GM18870 (cell line): ENCODE measurements at regions not wholly inside any gene's neighbourhood (a gene's known extent, or its start where the extent isn't known, plus 50 kb on each side); places are given as distances from the start of the nearest gene placed in this dataset.
"Not testable (repeated sequence)": the region's sequence is repeated elsewhere in the genome, so short reads cannot be mapped to it uniquely, and the experiment has no call there.

Source experiments
- ATAC-seq: cut with Tn5 transposase; IDR thresholded peaks from one replicate; pipeline ENCODE4 v1.9.1; 2021; ENCODE audit warnings: moderate library complexity; ENCODE audit not compliant: unreplicated experiment

DNA sequence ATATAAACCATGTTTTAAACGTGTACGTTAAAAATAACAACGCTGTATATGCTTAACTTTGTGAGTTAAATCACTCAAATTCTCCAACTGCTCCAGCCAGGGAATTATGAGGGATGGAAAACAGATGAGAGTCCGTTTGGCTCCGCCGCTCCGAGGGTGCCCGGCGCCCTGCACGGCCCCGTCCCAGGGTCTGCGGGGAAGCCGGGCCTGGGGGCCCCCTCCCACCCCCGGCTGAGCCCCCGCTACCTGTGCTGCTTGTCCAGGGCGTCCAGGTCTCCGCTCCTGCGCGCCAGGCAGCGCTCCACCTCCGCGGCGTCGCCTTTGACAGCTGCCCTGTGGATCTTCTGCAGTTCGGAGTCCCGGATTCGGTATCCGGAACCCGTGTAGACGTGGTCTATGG, 415.5 kb downstream of the FOXD4L4 start:
- not testable (repeated sequence) for ATAC-seq

DNA sequence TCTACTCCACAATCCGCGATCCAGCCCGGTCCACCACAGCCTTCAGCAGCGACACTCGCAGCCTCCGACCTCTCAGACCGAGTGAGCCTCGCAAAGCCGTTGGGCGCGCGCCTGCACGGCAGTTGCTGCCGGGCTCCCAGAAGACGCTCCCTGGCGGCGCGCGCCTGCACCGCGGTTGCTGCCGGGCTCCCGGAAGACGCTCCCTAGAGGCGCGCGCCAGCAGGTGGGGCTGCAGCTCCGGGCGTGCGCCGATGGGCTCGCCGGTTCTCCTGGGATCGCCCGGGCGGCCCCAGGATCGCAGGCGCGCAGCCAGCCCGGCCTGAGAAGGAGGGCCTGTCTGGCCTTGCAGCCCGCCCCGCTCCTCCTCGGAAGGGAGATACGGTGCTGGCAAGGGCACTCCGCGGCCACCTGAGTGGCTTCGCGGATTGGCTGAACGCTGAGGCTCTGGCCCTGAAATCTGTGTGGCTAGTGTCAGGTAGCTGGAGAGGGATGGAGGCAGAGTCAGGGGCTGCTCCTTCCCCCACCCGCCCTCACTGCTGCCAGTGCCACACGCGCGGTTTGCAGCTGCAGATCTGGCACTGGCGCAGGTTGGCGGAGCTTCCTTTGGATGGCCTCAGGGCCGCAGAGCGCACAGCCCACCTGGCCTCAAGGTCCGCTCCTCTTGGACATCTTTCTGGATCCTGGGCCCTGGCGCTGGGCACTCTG, 416.2 kb downstream of the FOXD4L4 start:
- ATAC-seq: not testable (repeated sequence)

DNA sequence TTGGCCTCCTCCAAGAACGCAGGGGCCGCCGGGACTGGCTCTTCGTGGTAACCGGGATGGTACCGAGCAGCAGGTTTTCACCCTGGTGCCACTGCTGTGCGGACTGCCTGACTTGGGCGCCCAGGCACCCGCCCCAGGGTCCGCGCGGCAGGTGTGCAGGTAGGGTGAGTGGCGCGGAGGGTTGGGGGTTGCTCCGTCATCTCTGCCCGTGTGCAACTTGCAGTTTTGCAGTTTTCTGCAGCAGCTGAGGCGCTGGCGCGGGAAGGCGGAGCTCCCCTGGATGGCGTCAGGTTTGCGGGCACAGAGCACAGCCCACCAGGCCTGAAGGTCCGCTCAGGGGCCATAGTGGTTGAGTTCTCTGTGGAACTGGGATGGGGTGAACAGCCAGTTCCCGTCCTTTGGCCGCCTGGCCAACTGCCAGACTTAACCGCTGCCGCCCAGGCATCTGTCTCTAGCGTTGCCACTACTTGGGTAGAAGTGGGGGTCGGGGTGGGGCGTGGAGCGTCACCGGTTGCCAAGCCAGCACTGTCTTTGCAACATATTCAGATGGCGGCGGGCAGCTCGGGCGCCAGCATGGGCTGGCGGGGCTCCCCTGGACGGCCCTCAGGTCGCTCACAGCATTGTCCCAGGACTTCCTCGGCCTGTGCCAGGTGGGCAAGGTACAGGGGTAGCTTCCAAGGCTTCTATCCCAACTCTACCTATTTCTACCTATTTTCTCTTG, 417.2 kb downstream of the FOXD4L4 start:
- ATAC-seq: not testable (repeated sequence)

DNA sequence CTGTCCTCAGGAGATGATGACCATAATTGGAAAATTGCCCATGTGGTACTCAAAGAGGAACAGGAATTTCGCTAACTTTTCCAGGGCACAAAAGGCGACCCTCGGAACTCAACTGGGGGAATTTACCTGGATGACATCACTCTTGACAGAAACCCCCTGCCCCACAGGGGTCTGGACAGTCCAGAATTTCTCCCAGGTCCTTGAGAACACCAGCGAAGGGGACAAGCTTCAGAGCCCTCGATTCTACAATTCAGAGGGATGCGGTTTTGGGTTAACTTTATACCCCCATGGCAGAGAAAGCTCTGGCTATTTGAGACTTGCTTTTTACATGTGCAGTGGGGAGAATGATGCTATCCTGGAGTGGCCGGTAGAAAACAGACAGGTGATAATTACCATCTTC, 445.4 kb downstream of the FOXD4L4 start:
- not testable (repeated sequence) for ATAC-seq

DNA sequence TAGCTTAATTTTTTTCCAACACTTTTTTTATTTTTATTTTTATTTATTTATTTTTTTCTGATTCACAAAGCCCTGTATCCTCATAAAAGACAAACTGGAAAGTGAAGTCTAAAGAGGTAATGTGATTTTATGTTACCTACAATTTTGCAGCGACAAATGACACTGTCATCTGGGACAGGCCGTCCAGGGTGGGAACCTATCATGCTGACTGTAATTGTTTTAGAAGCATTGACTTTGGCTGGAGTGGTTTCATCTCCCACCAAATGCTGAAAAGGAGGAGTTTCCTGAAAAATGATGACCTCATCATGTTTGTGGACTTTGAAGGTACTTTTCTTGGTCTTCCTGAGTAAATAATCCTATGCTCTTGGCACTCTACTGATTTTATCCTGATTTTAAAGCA, 446.7 kb downstream of the FOXD4L4 start:
- not testable (repeated sequence) for ATAC-seq

DNA sequence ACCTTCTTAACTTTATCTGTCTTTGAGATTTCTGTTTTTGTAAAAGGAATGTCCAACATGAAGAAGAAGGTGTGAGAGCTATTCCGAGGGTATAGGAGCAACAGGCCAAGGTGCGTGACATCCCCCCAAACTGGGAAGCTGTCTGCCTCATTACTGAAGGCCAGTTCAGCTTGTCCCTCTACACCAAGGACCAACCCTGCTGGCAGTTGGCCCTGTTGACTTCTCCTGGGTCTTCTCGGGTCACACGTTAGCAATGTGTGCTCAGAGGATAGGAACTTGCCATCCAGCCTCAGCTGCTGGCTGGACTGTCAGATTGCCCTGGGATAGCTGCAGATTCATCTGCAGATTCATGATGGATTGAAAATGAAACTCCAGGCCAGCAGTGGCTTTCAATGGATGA, 460.3 kb downstream of the FOXD4L4 start:
- not testable (repeated sequence) for ATAC-seq

DNA sequence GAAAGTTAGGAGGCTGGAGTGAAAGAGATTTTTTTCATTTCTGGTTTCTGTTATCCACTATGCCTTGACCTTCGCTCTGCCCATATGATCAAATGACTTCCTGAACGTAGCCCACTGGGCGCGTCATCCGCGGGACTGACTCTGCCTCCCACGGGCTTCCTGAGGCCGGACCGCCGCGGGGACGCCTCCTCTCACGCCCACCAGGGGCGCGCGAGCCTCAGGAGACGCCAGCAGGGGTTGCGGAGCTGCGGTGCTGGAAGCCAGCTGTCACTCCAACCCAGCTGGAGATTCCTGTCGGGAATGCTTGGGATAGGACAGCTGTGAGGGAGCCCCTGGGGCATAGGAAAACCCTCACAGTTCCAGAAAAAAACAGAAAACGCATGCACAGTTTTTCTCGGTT, 461.5 kb downstream of the FOXD4L4 start:
- not testable (repeated sequence) for ATAC-seq

DNA sequence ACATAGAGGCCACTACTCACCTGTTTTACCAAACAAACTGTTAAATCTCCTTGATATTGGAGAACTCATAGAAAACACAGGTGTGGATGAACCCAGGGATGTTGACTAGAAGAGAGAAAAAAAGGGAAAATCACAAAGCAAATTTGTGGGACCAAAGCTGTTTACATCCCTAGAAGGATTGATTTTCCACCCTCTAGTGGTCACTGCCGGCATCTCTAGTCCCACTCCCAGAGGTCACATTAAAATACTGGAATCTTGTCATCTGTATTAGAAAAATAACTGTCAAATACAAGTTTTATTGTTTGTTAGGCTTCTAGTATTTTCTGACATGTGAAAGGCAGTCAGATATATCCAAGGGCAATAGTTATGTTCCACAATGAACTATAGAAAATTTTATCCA, 469.7 kb downstream of the FOXD4L4 start:
- peak; percentile 58 for ATAC-seq

DNA sequence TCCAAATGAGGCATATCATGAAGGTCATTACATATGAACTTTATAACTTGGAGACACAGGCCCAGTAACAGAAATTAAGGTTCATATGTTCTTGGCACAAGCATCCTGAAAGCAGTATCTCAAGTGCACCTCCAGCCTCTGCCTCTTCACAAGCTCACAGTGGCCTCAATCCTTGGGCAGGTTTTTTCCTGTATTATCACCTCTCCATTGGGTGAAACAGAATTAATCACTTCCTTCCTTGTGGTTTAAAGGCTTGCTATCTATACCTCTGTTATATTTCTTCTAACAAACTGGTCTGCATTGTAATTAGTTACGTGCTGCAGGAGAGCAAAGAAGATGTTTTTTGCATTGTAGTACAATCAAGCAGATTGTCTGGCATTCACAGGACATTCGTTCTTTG, 471.0 kb downstream of the FOXD4L4 start:
- not testable (repeated sequence) for ATAC-seq

DNA sequence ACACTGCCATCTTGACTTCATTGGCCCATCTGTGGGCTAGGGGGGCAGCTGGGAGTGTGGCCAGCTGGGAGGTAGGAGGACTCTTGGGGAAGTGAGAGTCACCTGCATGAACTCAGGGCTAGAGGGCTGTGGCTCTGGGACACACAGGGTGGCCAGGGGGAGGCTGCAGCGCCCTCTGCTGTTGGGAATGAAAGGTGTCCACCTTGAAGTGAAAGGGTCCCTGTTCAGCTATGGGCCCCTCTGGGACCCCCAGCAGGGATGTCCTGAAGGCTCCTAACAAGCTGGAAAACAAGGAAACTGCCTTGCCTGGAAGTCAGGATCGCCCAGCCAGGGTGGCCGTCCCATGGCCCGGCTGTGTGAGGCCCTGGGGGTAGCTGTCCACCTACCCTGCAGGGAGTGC, 507.8 kb downstream of the FOXD4L4 start:
- not testable (repeated sequence) for ATAC-seq

DNA sequence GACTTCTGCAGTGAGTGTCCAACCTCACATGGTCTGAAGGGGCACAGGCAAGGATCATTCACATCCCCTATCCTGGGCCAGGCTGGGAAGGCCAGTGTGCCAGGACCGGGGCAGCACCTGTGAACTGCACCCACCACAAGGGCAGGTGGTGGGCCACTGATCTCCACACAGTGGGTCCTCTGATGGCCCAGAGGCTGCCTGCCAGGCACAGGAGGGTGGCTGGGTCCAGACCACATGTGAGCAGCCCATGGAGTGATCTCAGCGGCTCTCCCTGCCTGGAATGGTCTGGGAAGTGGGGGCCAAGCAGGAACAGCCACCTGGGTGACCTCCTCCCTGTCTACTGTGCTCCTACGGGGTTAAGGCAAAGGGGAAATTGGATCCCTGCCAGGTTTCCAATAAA, 508.5 kb downstream of the FOXD4L4 start:
- ATAC-seq: not testable (repeated sequence)

DNA sequence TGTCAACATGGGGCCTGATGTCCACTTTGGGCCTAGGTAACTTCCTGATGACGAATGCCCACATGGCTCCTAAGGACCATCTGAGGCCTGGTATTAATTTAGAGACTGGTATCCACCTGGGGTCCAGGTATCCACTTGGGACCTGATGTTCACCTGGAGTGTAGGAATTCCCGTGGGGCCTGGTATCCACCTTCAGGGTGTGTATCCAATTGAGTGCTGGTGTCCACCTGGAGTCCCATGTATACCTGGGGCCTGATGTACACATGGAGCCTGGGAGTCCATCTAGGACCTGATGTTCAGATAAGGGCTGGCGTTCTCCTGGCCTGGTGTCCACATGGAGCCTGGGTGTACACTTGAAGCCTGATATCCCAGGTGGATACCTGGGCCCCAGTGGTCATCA, 520.6 kb downstream of the FOXD4L4 start:
- not testable (repeated sequence) for ATAC-seq

DNA sequence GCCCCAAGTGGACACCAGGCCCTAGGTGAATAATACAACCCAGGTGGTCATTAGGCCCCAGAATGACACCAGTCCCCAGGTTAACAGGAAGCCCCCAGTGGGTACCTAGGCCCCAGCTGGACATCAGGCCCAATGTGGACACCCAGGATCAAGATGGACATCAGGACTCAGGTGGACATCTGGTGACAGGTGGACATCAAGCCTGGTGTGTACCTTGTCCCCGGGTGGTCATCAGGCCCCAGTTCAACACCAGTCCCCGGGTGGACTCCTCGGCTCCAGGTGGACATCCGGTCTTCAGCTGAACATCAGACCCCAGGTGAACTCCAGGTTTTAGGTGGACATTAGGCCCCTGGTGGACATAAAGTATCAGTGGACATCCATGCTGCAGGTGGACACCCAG, 524.6 kb downstream of the FOXD4L4 start:
- ATAC-seq: not testable (repeated sequence)

DNA sequence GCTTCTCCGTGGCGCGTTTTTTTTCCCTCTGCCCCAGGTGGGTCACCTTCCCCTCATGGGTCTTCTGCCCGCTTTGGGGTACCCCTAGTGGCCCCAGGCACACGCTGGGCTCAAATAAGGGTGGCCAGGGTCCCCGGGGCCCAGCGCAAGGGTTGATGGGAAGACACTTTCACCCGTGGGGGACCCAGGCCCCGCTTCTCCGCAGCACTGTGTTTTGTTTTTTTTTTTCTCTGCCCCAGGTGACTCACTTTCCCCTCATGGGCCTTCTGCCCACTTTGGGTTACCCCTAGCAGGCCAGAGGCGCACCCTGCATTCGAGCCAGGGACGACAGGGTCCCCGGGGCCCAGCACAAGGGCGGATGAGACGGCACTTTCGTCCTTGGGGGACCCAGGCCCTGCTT, 526.7 kb downstream of the FOXD4L4 start:
- ATAC-seq: not testable (repeated sequence)

DNA sequence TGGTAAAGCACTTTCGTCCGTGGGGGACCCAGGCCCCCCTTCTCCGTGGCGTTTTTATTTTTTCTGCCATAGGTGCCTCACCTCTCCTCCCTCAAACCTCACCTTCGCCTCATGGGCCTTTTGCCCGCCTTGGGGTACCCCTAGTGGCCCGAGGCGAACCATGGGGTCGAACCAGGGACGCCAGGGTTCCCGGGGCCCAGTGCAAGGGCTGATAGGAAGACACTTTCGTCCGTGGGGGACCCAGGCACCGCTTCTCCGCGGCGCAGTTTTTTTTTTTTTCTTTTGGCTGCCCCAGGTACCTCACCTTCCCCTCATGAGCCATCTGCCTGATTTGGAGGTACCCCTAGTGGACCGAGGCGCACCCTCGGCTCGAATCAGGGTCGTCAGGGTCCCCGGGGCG, 527.8 kb downstream of the FOXD4L4 start:
- ATAC-seq: not testable (repeated sequence)

DNA sequence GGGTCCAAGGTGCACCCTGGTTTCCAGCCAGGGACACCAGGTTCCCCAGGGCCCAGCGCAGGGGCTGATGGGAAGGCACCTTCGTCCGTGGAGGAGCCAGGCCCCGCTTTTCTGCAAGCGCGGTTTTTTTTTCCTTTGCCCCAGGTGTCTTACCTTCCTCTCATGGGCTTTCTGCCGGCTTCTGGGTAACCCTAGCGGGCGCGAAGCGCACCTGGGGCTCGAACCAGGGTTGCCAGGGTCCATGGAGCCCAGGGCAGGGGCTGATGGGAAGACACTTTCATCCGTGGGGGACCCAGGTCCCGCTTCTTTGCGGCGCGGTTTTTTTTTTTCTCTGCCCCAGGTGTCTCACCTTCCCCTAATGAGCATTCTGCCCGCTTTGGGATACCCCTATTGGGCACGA, 529.3 kb downstream of the FOXD4L4 start:
- not testable (repeated sequence) for ATAC-seq

DNA sequence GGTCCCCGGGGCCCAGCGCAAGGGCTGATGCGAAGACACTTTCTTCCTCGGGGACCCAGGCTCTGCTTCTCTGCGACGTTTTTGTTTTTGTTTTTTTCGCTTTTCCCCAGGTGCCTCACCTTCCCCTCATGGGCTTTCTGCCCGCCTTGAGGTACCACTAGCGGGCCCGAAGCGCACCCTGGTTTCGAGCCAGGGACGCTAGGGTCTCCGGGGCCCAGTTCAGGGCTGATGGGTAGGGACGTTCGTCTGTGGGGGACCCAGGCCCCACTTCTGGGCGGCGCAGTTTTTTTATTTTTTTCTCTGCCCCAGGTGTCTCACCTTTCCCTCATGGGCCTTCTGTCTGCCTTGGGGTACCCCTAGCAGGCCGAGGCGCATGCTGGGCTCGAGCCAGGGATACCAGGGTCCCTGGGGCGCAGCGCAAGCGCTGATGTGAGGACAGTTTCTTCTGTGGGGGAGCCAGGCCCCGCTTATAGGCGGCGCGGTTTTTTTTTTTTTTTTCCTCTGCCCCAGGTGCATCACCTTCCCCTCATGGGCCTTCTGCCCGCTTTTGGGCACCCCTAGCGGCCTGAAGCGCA, 530.0 kb downstream of the FOXD4L4 start:
- ATAC-seq: not testable (repeated sequence)

DNA sequence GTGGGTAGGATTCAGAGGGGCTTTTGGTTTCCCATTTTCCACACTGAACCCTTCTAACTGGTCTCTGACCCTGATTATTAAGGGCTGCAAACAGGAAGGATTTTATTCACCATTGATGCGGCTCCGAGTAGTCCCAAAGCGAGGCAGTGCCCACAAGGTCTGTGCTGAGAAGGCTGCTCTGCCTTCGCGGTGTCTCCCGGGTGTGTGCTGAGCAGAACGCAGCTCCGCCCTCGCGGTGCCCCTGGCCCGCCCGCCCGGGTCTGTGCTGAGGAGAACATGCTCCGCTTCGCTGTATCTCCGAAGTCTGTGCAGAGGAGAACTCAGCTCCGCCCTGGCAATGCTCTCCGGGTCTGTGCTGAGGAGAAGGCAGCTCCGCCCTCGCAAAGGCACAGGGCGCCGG, 530.7 kb downstream of the FOXD4L4 start:
- ATAC-seq: not testable (repeated sequence)

DNA sequence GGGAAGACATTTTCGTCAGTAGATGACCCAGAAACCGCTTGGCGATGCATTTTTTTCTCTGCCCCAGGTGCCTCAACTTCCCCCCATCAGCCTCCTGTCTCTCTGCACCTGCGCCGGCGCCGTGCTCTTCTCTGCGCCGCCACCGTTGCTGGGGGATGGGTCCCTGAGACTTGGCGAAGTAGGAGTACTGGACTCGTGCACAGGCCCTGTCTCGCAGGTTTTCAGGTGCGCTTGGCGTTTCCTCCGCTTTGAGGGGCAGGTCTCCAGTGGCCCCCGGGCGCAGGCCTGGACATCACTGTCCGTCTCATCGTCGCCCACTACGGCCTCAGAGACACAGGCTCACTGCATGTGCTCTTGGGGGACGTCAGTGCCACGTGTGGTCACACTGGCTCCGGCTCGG, 532.1 kb downstream of the FOXD4L4 start:
- not testable (repeated sequence) for ATAC-seq

DNA sequence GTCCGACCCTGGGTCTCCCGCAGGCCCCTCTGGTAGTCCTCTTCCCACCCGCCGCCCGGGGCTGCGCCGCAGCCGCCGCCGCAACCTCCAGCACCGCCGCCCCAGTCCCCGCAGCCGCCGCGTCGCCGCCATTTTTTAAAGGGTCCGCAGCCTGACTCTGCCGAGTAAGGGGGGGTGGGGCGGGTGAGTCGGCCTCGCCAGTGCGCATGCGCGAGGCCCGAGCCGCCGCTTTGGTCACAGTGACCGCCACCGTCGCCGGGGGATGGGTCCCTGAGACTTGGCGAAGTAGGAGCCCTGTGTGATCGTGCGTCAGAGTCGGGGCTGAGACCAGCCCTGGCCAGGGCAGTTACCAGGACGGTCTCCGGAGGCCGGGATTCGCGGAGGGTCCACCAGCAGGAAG, 532.8 kb downstream of the FOXD4L4 start:
- not testable (repeated sequence) for ATAC-seq

DNA sequence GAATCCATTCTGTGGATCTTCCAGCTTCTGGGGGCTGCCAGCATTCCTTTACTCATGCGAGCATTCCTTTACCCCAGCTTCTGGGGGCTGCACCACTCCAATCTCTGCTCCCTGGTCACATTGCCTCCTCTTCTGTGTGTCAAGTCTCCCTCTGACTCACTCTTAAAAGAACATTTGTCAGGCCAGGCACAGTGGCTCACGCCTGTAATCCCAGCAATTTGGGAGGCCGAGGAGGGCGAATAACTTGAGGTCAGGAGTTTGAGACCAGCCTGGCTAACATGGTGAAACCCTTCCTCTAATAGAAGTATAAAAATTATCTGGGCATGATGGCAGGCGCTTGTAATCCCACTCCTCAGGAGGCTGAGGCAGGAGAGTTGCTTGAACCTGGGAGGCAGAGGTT, 541.9 kb downstream of the FOXD4L4 start:
- ATAC-seq: not testable (repeated sequence)
